Transverse colon (tissue), 4 donors: ENCODE measurements at regions not wholly inside any gene's neighbourhood (a gene's known extent, or its start where the extent isn't known, plus 50 kb on each side); places are given as distances from the start of the nearest gene placed in this dataset.

Source experiments
- CTCF ChIP-seq, 5 experiments: fragments of 200-600 bp in 3 of 5; fragments of 450-650 bp in 2 of 5; sonication (generic) in 3 of 5; IDR thresholded peaks; 1 replicate in 2 of 5; 2 replicates in 3 of 5; pipeline ENCODE4 v1.5.1; 2016 to 2017; ENCODE audit warnings: antibody characterized with exemption in 5 of 5, inconsistent platforms in 3 of 5, mild to moderate bottlenecking in 2 of 5, moderate library complexity in 1 of 5
- POLR2AphosphoS5 ChIP-seq, 3 donors: sonication (generic); formaldehyde crosslinking; IDR thresholded peaks; one replicate each; pipeline ENCODE4 v1.6.1; 2016; ENCODE audit warnings: antibody characterized with exemption in 3 of 3

GRCh38 chr17:63277629-63278028, 168.5 kb downstream of the CYB561 start:
- no peak for TF ChIP-seq POLR2AphosphoS5 (IDR thresholded peaks at IDR 0.05)
- no peak for TF ChIP-seq CTCF (IDR thresholded peaks at IDR 0.05)
